DMS153 (cell line): ENCODE measurements at regions not wholly inside any gene's neighbourhood (a gene's known extent, or its start where the extent isn't known, plus 50 kb on each side); places are given as distances from the start of the nearest gene placed in this dataset.
"Not testable (repeated sequence)": the region's sequence is repeated elsewhere in the genome, so short reads cannot be mapped to it uniquely, and the experiment has no call there.

Source experiments
- DNase-seq: peaks from one replicate; lab custom pipeline; 2025; lab: John Stamatoyannopoulos, UW

DNA sequence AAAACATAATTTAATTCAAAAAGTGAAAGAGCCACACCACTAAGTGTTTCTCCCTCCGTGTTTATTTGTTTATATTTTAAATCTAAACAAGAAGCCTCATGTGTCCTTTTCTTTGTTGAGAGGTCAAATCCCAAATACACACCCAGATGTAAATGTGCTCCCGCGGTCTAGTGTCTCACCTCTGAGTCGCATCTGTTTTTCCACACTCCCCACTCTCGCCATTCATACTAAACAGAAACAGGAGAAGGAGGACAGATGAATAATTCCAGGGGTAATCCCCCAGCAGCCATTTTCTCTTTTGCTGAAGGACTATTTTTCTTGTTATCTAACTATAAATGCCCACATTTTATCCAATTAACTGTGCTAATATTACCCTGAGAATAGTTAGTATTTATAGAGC, 361.6 kb upstream of the RIOK2 start:
- DNase-seq: no peak

DNA sequence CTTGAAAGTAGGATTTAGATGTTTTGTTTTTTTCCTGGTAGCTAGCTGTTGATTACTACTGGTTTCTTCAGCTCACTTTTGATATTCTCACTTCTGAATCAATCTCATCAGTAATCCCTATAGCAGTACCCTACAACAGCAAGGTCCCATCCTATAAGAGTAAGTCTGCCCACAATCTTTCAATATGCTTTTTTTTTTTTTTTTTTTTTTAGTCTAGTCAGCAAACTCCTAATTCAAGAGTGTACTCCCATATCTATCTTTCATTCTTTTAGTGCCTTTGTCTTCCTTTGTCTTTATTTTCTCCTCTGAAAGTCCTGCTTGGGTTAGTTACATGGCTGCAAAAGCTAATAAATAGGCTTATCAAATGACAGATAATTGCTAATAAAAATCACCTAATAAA, 362.4 kb upstream of the RIOK2 start:
- no peak for DNase-seq

DNA sequence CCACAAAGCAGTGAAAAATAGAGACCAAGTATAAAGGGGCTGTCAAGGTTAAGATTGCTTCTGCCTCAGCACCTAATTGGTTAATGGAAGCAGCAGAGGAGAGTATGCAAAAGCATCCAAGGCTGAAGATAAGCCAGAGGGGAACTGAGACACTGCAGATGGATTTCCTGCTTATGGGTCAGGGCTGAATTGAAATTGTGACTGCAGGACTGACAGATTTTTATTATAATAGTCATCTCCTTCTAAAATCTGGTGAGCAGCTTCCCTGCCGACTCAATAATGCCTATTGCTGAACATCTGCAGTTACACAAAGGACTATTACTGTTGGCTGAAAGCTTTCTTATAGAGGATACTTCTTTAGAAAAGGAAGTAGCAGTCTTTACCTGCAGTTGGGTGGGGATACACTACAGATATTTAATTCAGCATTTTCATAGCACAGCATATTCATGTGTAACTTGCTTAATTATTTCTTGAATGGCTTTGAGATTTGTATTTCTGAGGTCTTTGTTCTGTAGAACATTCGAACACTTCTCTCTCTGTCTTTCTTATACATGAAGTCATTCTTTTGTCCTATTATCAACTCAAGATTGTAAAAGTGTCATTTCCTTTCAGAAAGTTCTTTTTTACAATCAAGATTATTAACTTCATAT, 363.0 kb upstream of the RIOK2 start:
- DNase-seq: no peak

DNA sequence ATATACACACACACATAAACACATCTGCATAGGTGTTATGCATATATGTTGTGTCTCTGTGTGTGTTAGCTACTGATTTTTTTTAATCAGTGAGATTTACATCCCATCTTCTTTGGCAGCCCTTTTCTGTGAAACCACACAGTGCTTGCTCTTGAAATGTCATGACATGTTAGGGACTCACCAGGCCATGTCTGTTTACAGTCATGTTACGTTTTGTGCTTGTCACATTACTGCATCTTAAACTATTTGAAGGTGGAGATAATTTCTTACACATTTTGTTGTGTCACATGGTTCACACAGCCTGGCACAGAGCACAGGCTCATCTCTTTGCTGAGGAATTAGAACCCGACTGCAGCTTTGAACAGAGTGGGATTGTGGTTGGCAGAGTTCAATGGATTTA, 364.4 kb upstream of the RIOK2 start:
- no peak for DNase-seq

DNA sequence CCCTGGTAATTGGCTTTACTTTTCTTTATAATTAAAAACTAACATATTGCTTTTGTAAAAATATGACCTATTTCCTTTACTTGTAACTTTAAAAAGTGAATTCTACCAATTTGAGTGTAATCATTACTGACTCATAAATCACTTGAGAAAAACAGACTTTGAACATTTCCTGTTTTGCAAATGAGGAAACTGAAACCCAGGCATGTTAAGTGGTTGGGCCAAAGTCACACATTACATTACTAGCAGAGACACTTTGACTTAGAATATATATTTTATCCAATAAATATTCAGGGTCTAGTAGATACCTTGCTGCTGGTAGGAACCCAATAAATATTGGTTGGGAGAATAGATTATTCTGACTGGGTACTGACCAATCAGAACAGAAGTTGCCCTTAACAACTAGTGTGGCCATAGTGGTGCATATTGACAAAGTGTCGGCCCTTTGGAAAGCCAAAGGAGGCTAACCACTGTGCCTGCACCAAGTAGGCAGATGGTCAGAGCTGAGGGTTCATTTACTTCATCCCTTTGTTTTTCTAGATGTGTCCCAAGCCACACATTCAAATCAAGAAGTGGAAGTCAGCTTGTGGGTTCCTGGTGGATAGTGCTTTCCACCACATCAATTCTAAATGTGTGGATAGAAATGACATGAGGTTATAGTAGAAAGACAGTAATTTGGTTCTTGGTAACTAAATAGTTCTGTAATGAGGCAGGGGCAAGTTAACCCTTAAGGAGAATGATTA, 365.1 kb upstream of the RIOK2 start:
- DNase-seq: no peak

DNA sequence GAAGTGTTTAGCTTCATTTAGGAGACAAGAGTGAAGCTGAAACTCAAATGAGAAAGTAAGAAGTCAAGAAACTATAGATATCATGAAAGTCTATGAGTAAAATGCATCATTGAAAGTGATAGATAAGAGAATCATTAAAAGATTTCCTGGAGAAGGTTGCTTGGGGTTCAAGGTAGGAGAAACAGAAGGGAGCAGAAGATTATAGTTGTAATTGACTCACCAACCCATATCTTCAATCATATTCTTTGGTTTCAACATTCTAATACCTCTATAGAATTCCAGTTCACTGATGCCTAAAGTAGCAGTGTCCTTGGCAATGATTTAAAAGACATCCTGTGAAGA, 365.7 kb upstream of the RIOK2 start:
- DNase-seq: no peak

DNA sequence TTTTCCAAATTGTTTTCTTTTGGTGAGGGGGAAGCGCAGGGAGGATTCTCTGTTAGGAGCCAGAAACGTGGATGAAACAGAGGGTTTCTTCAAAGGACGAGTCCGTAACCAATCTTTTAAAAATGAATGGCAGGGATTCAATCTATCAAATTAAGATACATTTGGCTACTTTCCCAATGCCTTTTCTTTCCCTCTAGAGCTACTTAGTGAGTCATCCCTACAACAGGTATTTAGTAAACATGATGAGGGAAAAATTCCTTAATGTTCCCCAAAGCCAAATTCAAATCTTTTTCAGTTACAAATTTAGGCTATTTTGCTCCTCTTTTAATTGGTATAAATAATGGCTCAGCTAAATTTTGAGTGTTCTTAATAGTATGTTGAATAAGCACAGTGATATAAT, 366.4 kb upstream of the RIOK2 start:
- no peak for DNase-seq

DNA sequence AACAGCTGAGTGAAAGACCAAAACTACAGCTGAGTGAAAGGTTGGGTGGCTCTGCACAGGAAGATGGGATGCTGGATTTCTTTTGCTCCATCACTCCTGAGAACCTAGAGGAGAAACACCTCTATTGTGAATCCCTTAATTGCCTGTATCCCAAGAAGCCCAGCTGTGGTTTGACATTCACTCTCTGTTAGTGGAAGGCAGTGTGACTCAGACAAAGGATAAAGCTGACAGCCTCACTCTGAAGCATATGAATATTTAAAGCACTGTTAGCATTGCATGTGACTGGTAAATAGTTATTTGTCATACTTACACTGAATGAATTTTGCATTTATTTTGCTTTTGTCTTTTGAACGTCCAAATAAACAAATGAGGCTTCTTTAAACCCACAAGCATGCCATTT, 367.1 kb upstream of the RIOK2 start:
- no peak for DNase-seq

DNA sequence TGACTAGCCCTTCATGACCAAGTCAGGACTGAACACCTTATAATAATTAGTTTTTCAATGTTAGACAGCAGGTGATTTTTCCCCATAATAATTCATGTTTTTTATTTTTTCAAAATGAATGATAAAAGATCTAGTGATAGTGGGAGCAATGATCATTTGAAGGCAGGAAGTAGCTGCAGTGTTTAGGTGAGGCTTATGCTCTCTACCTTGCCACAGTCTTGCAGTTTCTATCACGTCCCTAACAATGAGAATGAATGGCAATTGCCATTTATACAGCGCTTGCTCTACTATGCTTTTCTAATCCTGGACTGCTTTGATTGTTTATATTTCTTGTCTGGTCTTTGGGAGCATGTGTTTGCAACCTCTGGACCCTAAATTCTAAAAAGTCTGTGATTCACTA, 367.8 kb upstream of the RIOK2 start:
- no peak for DNase-seq

DNA sequence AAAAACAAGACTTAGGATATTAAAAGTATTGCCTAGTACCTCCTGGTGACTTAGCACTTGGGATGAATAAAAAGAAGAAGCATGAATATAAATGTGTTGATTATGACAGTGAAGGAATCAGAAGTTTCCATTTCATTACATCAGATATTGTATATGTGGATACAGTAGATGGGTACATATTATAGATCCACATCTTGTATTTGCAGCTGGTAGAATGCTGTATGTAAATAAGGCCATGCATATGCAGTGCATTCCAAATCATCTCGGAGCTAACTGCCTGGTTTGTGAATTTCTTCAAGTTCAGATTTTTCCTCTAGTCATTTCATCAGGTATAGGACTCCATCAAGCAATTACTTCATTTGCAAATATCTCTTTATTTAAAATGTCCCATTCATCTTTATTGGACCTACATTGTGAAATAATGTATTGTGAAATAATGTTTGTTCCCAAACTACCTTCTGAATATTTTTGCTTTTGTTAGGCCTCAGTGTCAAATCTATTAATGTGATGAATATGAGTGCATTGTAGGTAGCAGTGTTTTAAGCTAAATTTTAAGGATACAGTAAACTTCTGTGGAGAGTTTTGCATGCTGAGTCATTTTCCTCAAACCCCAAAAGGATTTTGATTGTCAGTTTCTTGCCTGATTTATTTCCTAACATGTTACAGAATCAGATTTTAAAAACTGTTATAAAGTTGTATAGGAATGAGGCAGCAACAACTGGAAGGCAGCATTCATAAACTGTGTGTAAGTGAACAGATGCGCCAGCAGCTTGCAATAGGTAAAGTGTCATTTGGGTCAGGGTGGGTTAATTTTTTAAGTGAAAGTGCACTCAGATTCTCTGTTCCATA, 370.8 kb upstream of the RIOK2 start:
- no peak for DNase-seq

DNA sequence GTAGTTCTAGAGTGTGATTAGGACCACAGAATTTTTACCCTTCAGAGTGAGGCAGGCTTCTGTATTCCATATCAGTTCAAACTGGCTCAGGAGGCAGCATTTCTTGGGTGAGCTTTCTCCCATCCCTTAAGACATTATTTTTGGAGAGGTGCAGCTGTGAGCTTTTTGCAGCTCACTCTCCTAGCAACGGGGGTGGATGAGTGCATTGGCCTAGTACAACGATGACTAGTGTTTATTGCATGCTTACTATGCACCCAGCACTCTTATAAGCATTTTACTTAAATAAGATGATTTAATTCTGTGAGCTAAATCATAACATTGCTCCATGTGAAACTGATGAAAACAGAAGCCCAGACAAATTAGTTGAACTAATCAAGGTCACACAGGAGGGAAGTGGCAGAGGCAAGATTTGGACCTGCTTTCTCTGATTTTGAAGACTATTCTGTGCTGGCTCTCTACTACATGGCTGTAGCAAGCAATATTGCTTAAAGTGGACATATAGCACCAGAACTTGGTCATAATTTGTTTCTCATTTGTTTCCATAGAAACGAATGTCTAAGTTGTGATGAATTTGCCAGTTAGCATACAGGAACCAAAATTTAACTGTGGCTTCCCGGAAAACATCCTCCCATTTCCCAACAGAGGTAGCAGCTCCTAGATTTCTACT, 372.1 kb upstream of the RIOK2 start:
- DNase-seq: no peak

DNA sequence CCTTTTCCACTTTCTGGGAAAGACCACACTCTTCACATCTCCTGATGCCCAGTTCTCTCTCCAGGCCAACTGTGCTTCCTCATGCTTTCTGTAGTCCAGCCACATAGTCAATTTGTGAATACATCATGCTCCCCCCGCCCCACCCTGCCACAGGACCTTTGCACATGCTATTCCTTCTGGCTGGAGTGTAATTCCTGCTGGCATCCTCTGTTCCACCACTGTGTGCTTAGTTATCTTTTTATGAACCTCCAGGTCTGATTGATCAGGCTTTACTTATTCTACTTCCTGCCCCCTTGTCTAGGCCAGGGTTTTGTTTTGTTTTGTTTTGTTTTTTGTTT, 372.6 kb upstream of the RIOK2 start:
- no peak for DNase-seq

DNA sequence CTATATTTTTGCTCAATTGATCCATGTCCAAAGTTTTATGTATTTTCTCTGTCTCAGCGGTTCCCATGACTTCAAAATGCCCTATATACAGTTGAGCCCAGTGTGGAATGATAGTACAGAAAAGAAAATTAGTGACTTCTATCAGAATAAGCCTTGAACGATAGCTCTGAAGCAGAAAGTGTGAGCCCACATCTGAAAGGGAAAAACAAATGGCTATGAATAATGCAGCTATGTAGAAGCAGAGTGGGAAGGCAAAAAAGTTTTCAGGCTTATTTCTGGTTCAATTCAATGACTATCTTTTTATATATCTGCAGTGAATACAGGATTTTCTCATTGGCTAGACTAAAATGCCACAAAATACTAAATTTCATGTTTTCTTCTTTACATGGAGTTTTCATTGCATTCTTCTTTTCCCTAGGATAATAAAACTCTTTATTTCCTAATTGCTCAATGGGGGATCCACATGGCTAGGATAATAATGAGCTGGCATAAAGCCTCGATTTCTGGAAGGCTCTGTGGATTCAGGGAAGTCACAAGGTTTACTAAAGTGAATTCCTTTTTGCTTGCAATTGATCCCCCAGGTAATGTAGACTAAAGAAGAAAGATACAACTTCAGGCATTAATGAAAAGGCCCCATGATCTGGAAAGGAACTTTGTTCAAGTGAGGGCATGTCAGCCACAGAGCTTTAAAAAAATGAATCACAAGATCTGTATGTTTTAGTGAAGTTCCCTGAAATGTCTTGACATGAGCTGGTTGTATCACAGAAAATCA, 377.0 kb upstream of the RIOK2 start:
- no peak for DNase-seq

DNA sequence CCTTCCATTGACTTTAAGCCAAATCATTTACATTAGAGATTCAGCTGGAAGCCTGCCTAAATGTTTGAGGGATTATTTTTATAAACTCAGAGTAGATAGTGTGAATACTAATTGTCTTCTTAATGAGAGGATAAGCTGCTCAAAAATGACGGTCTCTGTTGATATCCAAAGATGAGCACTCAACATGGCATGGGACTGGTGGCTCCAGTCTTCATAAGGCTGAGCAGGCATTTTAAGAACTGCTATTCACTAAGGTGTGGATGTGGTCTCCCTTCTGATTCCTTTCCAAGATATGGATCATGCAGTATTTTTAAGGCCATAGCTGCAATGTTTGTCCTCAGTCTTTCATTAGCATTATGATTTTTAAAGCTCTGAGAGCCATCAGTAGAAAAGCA, 377.5 kb upstream of the RIOK2 start:
- DNase-seq: no peak

DNA sequence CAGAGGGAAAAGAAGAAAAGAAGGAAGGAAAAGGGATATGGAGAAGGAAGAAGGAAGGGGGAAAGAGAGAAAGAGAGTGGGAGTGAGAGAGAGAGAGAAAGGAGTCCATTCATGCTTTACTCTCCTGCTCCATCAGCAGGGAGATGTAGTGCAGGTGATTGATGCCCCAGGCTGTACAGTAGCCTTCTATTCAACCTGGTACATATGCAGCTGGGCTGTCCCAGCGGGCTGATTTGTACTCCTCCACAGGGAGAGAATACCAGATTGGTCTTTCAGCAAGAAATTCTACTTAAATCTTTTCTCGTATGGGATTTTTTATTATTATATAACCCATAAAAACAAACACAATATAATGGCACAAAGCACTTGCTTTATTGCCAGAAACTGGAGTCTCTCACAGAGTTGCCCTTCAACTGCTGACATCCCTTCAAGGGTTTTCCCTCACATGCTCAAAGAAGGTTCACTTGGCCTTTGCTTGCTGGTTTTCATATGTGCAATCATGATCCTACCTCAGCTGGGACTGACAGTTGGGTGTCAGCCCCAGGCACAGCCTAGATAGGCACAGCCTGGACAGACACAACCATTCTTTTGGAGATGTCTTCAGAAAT, 380.1 kb upstream of the RIOK2 start:
- no peak for DNase-seq

DNA sequence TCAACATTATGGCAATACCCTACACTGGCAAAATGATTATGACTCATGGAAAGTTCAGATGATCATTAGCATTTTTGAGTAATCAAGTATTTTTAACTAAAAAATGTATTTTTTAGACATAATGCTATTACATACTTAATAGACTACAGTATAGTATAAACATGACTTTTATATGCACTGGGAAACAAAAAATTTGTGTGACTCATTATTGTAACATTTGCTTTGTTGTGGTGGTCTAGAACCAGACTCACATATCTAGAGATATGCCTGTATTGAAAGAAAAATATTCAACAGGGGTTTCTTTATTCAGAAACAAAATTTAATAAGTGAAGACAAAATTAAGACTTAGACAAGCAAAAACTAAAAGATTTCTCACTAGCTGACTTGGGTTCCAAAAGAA, 385.3 kb upstream of the RIOK2 start:
- no peak for DNase-seq

DNA sequence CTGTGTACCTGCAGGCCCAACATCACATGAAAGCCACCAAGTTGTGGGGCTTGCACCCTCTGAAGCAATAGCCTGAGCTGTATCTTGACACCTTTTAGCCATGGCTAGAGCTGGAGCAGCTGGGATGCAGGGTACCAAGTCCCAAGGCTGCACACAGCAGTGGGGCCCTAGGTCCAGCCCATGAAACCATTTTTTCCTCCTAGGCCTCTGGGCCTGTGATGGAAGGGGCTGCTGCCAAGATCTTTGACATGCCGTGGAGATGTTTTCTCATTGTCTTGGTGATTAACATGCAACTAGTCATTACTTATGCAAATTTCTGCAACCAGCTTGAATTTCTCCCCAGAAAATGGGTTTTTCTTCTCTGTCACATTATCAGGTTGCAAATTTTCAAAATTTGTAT, 387.2 kb upstream of the RIOK2 start:
- DNase-seq: no peak

DNA sequence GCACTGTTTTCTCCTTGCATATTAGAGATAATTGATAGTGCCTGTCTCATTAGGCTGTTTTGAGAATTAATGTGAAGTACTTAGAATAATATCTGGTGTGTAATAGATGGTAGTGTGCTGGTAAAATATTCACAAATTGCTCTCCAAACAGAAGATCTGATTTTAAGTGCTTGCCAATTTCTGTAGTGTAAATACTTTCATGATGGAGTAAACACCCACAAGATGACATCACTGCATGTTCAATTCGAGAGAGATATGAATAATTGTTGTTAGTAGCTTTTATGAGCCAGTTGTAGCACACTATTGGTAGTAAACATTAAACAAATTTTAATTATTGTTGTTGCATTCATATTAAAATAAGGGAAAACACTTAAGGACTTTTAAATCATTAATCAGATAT, 392.3 kb upstream of the RIOK2 start:
- DNase-seq: no peak

DNA sequence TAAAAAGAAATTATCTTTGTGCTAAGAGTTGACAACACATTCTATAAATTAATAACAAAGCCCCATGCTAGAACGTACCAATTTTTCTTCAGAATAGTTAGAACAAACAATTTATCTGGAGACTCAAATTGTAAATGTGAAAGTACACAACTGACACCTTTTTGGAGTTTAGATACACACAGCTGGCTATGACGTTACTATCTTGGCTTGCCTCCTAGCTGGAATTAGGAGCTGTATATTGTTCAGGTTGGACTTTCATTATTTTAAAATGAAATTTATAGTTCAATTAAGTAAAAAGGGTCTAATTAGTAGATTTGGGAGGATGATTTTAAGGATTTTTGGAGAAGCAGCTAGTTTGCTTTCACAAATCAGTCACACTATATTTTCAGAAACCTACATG, 393.9 kb upstream of the RIOK2 start:
- no peak for DNase-seq

DNA sequence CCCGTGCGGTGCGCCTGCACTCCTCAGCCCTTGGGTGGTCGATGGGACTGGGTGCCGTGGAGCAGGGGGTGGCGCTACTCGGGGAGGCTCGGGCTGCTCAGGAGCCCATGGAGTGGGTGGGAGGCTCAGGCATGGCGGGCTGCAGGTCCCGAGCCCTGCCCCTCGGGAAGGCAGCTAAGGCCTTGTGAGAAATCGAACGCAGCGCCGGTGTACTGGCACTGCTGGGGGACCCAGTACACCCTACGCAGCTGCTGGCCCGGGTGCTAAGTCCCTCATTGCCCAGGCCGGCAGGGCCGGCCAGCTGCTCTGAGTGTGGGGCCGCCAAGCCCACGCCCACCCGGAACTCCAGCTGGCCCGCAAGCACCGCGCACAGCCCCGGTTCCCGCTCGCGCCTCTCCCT, 396.9 kb upstream of the RIOK2 start:
- DNase-seq: not testable (repeated sequence)

DNA sequence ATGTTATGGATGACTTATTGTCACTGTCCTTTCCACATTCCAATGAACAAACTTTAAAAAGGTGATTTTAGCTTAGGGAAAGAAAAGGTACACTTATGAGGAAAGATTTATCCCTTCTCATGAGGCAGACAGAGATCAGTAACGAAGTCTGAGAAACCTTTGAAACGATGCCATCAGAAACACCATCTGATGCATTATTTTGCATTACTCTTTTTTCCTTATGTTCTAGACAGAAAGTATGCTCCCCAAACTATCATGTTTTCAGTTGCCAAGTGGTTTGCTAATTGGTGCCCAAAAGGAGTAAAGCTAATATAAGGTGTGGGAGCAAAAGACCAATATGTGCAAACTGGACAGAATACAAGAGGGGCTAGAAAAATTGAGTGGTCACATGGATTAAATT, 397.7 kb upstream of the RIOK2 start:
- no peak for DNase-seq

DNA sequence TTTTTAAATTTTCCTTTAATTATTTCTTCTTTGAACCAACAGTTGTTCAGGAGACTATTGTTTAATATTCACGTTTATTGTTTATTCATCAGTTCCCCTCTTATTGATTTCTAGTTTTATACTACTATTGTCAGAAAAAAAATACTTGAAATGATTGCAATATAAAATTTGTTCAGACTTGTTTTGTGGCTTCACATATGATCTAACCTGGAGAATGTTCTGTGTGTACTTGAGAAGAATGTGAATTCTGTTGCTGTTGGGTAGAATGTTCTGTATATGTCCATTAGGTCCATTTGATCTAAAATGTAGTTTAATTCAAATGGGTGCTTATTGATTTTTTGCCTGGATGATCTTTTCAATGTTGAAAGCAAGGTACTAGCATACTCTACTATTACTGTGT, 408.7 kb upstream of the RIOK2 start:
- DNase-seq: no peak
